Stimulated activated CD8-positive, alpha-beta memory T cell treated with anti-CD3 and anti-CD28 coated beads, Interleukin-12 subunit alpha, Interleukin-12 subunit beta, amount 100 ng/mL, for 4 hours (primary cell): ENCODE measurements at regions not wholly inside any gene's neighbourhood (a gene's known extent, or its start where the extent isn't known, plus 50 kb on each side); places are given as distances from the start of the nearest gene placed in this dataset.

Experiments
- DNase-seq: peaks from one replicate; pipeline ENCODE4 v3.0.0-alpha.2; 2020; ENCODE audit warnings: low read depth

- DNase-seq: no peak
These were observed 845.4 kb upstream of the TMEM132C start for GRCh38 chr12:127421614-127422013.

GRCh38 chr12:127422935-127423566 lies 843.9 kb upstream of the TMEM132C start:
- no peak for DNase-seq

GRCh38 chr12:127425474-127425873 lies 841.5 kb upstream of the TMEM132C start:
- no peak for DNase-seq

- DNase-seq: no peak
These were observed 838.5 kb upstream of the TMEM132C start for GRCh38 chr12:127428420-127428819.

- no peak for DNase-seq
These were observed 837.3 kb upstream of the TMEM132C start for GRCh38 chr12:127429551-127430285.

GRCh38 chr12:127430401-127430800 lies 836.6 kb upstream of the TMEM132C start:
- no peak for DNase-seq

- no peak for DNase-seq
These were observed 835.8 kb upstream of the TMEM132C start for GRCh38 chr12:127431177-127431576.

GRCh38 chr12:127431594-127431993 lies 835.4 kb upstream of the TMEM132C start:
- no peak for DNase-seq

- DNase-seq: no peak
These were observed 831.5 kb upstream of the TMEM132C start for GRCh38 chr12:127435439-127435838.

- DNase-seq: no peak
These were observed 828.3 kb upstream of the TMEM132C start for GRCh38 chr12:127438512-127439244.

GRCh38 chr12:127445581-127446139 lies 821.3 kb upstream of the TMEM132C start:
- no peak for DNase-seq

GRCh38 chr12:127448906-127449305 lies 818.1 kb upstream of the TMEM132C start:
- no peak for DNase-seq

- no peak for DNase-seq
These were observed 816.1 kb upstream of the TMEM132C start for GRCh38 chr12:127450826-127451225.

- DNase-seq: no peak
These were observed 811.4 kb upstream of the TMEM132C start for GRCh38 chr12:127455347-127456265.

- DNase-seq: no peak
These were observed 809.2 kb upstream of the TMEM132C start for GRCh38 chr12:127457726-127458125.

GRCh38 chr12:127459166-127459565 lies 807.8 kb upstream of the TMEM132C start:
- DNase-seq: no peak

- DNase-seq: no peak
These were observed 807.3 kb upstream of the TMEM132C start for GRCh38 chr12:127459687-127460086.

GRCh38 chr12:127463237-127463636 lies 803.7 kb upstream of the TMEM132C start:
- no peak for DNase-seq

GRCh38 chr12:127469331-127469730 lies 797.6 kb upstream of the TMEM132C start:
- DNase-seq: no peak

GRCh38 chr12:127473766-127474165 lies 793.2 kb upstream of the TMEM132C start:
- DNase-seq: no peak

GRCh38 chr12:127479256-127479655 lies 787.7 kb upstream of the TMEM132C start:
- no peak for DNase-seq
